Mammary epithelial cell (primary cell): ENCODE measurements at regions not wholly inside any gene's neighbourhood (a gene's known extent, or its start where the extent isn't known, plus 50 kb on each side); places are given as distances from the start of the nearest gene placed in this dataset.

Source experiments
- CTCF ChIP-seq, 2 donors: IDR thresholded peaks in 1 of 2; conservative IDR thresholded peaks in 1 of 2; 2 replicates each; pipeline ENCODE4 v1.5.1; 2011 to 2012; ENCODE audit warnings: inconsistent platforms in 2 of 2, low read length in 2 of 2, mild to moderate bottlenecking in 2 of 2, control low read depth in 1 of 2, low read depth in 1 of 2; ENCODE audit not compliant: insufficient read depth in 1 of 2; ENCODE audit errors: extremely low read depth in 1 of 2
- EZH2 ChIP-seq: IDR thresholded peaks from 2 replicates; pipeline ENCODE4 v1.6.1; 2012; ENCODE audit warnings: low read length, inconsistent platforms, borderline replicate concordance

GRCh38 chr18:51664236-51664635, 466.8 kb upstream of the MEX3C start:
- no peak for TF ChIP-seq EZH2
- no peak for TF ChIP-seq CTCF (conservative IDR thresholded peaks at IDR 0.05 in 1 of 2, IDR thresholded peaks at IDR 0.05 in 1 of 2; ENCODE audit: extremely low read depth in 1 of 2, insufficient read depth in 1 of 2, low read depth in 1 of 2, low read length in 2 of 2)
